Stimulated activated CD8-positive, alpha-beta memory T cell treated with anti-CD3 and anti-CD28 coated beads, Interleukin-2, amount 100 ng/mL, for 1 hour (primary cell): ENCODE measurements at regions not wholly inside any gene's neighbourhood (a gene's known extent, or its start where the extent isn't known, plus 50 kb on each side); places are given as distances from the start of the nearest gene placed in this dataset.

Experiments used
- DNase-seq, 2 donors: peaks; one replicate each; pipeline ENCODE4 v3.0.0-alpha.2; 2020; ENCODE audit warnings: low read depth in 2 of 2

- no peak for DNase-seq
Observed at GRCh38 chr1:30187413-30188023, 535.9 kb downstream of the MATN1 start.

GRCh38 chr1:30186586-30186985 lies 536.8 kb downstream of the MATN1 start:
- DNase-seq = no peak

GRCh38 chr1:30185809-30186208 lies 537.6 kb downstream of the MATN1 start:
- no peak for DNase-seq

- no peak for DNase-seq
Observed at GRCh38 chr1:30185313-30185712, 538.1 kb downstream of the MATN1 start.

- no peak for DNase-seq
Observed at GRCh38 chr1:30184393-30185141, 538.8 kb downstream of the MATN1 start.

GRCh38 chr1:30183895-30184294 lies 539.5 kb downstream of the MATN1 start:
- no peak for DNase-seq

- DNase-seq = no peak
Observed at GRCh38 chr1:30183006-30183405, 540.4 kb downstream of the MATN1 start.

GRCh38 chr1:30179942-30180543 lies 543.3 kb downstream of the MATN1 start:
- DNase-seq = no peak

- no peak for DNase-seq
Observed at GRCh38 chr1:30176477-30176876, 546.9 kb downstream of the MATN1 start.

- DNase-seq = no peak
Observed at GRCh38 chr1:30174499-30174898, 548.9 kb downstream of the MATN1 start.

GRCh38 chr1:30173560-30173959 lies 549.8 kb downstream of the MATN1 start:
- no peak for DNase-seq

GRCh38 chr1:30172757-30173156 lies 550.6 kb downstream of the MATN1 start:
- no peak for DNase-seq

GRCh38 chr1:30172299-30172694 lies 551.1 kb downstream of the MATN1 start:
- no peak for DNase-seq

GRCh38 chr1:30171537-30172298 lies 551.7 kb downstream of the MATN1 start:
- DNase-seq = no peak

GRCh38 chr1:30169269-30169668 lies 554.1 kb downstream of the MATN1 start:
- DNase-seq = no peak

GRCh38 chr1:30166174-30166573 lies 557.2 kb downstream of the MATN1 start:
- no peak for DNase-seq

- no peak for DNase-seq
Observed at GRCh38 chr1:30165116-30165515, 558.3 kb downstream of the MATN1 start.

- DNase-seq = no peak
Observed at GRCh38 chr1:30164693-30165092, 558.7 kb downstream of the MATN1 start.

GRCh38 chr1:30162565-30162964 lies 560.8 kb downstream of the MATN1 start:
- no peak for DNase-seq

GRCh38 chr1:30161953-30162352 lies 561.4 kb downstream of the MATN1 start:
- no peak for DNase-seq

- DNase-seq = no peak
Observed at GRCh38 chr1:30160999-30161689, 562.2 kb downstream of the MATN1 start.

GRCh38 chr1:30159015-30159414 lies 564.4 kb downstream of the MATN1 start:
- DNase-seq = no peak
